ENCODE measurements at regions not wholly inside any gene's neighbourhood (a gene's known extent, or its start where the extent isn't known, plus 50 kb on each side); places are given as distances from the start of the nearest gene placed in this dataset.

DNA sequence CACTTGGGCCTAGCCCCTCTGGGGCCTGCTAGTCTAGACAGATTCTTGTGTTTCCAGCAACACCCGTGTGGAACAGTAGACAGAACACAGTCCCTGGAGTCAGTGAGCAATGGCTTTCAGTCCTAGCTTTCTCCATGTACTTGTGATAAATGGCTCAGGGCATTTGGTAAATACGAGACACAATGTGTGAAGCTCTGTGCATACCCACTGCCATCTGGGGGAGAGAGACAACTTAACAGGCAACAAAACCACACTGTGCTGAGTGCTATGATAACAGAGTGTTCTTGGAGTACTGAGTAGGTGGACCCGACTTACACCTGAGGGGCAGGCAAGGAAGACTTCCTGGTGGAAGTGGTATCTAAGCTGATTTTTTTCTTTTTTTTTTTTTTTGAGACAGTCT lies 86.3 kb upstream of the TBX3 start:
- Histone ChIP-seq H3K4me3 (no peak overlapping the region), H3K36me3 (no peaks in the 10 kb centered on the region), H3K27ac (no peak overlapping the region), H3K27me3 (no peaks in the 10 kb centered on the region), H3K9me3 (no peaks in the 10 kb centered on the region), H3K4me1 (no peaks in the 10 kb centered on the region)
- no peak for DNase-seq
- TF ChIP-seq POLR2A (IDR thresholded peaks at IDR 0.05) (no peak), CTCF (IDR thresholded peaks at IDR 0.05) (no peak)

GRCh38 chr12:114769634-114770033 lies 85.7 kb upstream of the TBX3 start:
- H3K4me3 ChIP-seq: no peak overlapping the region
- DNase-seq: no peak
- no peaks in the 10 kb centered on the region for H3K4me1 ChIP-seq
- TF ChIP-seq POLR2A (IDR thresholded peaks at IDR 0.05): no peak
- no peak for TF ChIP-seq CTCF (IDR thresholded peaks at IDR 0.05)
- no peaks in the 10 kb centered on the region for H3K9me3 ChIP-seq
- no peak overlapping the region for H3K27ac ChIP-seq
- no peaks in the 10 kb centered on the region for H3K27me3 ChIP-seq
- H3K36me3 ChIP-seq: no peaks in the 10 kb centered on the region

- no peaks in the 10 kb centered on the region for H3K27me3 ChIP-seq
- TF ChIP-seq CTCF (IDR thresholded peaks at IDR 0.05) (no peak), POLR2A (IDR thresholded peaks at IDR 0.05) (no peak)
- H3K4me3 ChIP-seq: no peak overlapping the region
- H3K9me3 ChIP-seq: no peaks in the 10 kb centered on the region
- no peaks in the 10 kb centered on the region for H3K4me1 ChIP-seq
- no peak for DNase-seq
- no peaks in the 10 kb centered on the region for H3K36me3 ChIP-seq
- no peak overlapping the region for H3K27ac ChIP-seq
Measured at GRCh38 chr12:114767906-114768722, 84.1 kb upstream of the TBX3 start.

DNA sequence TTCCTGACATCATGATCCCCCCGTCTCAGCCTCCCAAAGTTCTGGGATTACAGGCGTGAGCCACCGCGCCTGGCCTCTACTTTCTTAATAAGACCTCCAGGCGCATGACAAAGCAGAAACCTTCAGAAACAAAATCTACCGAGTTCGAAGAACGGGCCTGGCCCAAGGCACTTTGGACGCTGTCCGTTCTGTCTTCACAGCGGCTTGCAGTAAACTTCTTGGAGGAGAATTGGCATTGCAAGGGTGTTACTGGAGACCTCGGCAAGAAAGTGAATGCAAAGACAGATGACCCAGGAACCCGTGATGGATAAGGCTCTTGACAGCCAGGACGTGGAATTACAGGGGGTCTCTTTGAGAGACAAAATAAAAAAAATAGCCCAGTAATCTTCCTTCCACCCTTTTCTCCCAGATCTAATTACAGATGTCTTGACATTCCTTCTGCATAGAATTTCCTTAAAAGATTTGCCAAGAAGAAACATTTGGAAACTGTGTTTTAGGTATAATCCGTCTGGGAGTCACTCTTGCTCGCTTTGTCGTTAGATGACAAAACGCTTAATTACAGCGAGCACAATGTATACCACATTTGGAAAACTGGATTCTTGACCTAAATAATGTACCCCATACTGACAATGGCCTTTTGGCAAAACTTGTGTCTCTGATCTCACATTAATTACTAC lies 83.2 kb upstream of the TBX3 start:
- DNase-seq: no peak
- H3K4me1 ChIP-seq: no peaks in the 10 kb centered on the region
- H3K4me3 ChIP-seq: no peak overlapping the region
- no peaks in the 10 kb centered on the region for H3K9me3 ChIP-seq
- TF ChIP-seq POLR2A (IDR thresholded peaks at IDR 0.05): no peak
- no peak for TF ChIP-seq CTCF (IDR thresholded peaks at IDR 0.05)
- H3K36me3 ChIP-seq: no peaks in the 10 kb centered on the region
- no peak overlapping the region for H3K27ac ChIP-seq
- no peaks in the 10 kb centered on the region for H3K27me3 ChIP-seq

DNA sequence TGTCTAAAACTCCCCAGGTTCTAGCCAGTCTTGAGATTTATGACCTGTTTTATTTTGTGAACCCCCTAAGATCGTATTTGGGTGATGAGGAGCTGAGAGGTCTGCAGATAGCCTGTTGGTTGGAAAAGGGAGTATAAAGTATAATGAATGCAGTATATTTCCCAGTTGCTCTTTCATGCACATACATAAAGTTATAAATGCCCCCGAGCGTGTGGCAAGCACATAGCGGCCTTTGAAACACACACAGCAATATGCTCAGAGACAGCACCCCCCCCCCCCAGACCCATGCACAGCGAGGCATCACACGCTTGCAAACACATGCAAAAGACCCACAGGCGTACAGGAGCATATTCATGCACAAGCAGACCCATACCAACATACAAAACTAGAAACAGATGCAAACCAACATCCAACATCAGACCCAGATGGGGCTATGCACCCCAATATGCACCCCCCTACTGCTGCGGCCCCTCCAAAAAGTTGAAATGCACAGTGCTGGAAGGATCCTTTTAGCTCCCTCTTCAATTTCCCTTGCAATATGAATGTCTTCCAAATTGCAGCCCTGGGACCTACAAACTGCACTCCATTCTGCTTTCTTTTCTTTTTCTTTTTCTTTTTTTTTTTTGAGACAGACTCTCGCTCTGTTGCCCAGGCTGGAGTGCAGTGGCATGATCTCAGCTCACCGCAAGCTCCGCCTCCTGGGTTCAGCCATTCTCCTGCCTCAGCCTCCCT lies 82.2 kb upstream of the TBX3 start:
- H3K9me3 ChIP-seq: no peaks in the 10 kb centered on the region
- H3K4me3 ChIP-seq: no peak overlapping the region
- H3K27ac ChIP-seq: no peak overlapping the region
- TF ChIP-seq CTCF (IDR thresholded peaks at IDR 0.05): no peak
- no peak for TF ChIP-seq POLR2A (IDR thresholded peaks at IDR 0.05)
- H3K4me1 ChIP-seq: no peaks in the 10 kb centered on the region
- no peaks in the 10 kb centered on the region for H3K36me3 ChIP-seq
- no peaks in the 10 kb centered on the region for H3K27me3 ChIP-seq
- DNase-seq: no peak

Data from Peyer's patch (tissue), 4 donors.